ENCODE measurements at regions not wholly inside any gene's neighbourhood (a gene's known extent, or its start where the extent isn't known, plus 50 kb on each side); places are given as distances from the start of the nearest gene placed in this dataset.

DNA sequence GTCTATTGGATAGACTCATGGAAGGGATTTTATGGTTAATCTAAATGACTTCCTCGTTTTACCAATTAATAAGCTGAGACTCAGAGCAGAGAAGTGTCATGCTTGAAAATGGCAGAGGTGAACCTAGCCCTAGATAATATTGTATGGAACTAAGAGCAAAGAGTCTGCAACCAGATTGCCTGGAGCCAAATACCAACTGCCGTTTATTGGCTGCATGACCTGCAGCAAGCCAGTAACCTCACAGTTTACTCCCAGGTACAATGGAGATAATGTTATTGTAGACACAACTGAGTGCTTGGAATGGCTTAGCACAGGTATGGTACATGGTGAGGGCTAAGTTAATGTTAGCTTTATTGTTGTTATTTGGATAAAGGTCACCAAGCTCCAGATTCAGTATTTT, 84.6 kb upstream of the FAT3 start:
- TF ChIP-seq, protein P1, sequence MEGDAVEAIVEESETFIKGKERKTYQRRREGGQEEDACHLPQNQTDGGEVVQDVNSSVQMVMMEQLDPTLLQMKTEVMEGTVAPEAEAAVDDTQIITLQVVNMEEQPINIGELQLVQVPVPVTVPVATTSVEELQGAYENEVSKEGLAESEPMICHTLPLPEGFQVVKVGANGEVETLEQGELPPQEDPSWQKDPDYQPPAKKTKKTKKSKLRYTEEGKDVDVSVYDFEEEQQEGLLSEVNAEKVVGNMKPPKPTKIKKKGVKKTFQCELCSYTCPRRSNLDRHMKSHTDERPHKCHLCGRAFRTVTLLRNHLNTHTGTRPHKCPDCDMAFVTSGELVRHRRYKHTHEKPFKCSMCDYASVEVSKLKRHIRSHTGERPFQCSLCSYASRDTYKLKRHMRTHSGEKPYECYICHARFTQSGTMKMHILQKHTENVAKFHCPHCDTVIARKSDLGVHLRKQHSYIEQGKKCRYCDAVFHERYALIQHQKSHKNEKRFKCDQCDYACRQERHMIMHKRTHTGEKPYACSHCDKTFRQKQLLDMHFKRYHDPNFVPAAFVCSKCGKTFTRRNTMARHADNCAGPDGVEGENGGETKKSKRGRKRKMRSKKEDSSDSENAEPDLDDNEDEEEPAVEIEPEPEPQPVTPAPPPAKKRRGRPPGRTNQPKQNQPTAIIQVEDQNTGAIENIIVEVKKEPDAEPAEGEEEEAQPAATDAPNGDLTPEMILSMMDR (IDR thresholded peaks at IDR 0.05; ENCODE audit: low read depth, low read length, poor library complexity, severe bottlenecking), result no peak
- no peak for TF ChIP-seq EZH2phosphoT487 (IDR thresholded peaks at IDR 0.05; ENCODE audit: borderline replicate concordance, low read length)

Data from DOHH2 (cell line).